ENCODE measurements at regions not wholly inside any gene's neighbourhood (a gene's known extent, or its start where the extent isn't known, plus 50 kb on each side); places are given as distances from the start of the nearest gene placed in this dataset.

DNA sequence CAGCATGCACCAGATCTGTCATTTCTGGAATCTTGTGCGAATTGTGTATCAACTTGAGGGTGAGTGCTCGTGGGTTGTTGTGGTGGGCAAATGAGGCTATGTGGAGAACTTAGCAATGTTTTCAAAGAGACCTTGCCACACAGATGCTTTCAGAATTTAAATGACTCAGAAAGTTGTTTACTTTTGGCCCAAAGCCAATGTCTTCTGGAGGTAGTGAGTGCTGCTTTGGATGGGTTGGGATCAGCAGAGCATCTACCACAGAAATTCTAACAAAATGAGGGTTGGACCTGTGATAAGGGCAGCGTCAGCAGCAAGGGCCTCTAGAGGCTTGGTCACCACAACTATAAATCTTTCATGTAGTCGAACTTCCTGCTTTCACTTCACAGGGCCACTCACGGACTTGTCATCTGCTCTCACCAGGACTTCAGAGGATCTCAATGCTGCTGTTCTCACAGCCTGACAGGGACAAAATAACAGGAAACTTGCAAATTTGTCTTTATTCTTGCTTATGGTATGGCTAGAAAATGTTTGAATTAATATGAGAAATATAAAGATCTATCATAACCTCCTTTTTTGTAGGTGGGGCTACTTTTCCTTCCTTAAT lies 111.4 kb downstream of the DACT1 start:
- TF ChIP-seq, protein P1, sequence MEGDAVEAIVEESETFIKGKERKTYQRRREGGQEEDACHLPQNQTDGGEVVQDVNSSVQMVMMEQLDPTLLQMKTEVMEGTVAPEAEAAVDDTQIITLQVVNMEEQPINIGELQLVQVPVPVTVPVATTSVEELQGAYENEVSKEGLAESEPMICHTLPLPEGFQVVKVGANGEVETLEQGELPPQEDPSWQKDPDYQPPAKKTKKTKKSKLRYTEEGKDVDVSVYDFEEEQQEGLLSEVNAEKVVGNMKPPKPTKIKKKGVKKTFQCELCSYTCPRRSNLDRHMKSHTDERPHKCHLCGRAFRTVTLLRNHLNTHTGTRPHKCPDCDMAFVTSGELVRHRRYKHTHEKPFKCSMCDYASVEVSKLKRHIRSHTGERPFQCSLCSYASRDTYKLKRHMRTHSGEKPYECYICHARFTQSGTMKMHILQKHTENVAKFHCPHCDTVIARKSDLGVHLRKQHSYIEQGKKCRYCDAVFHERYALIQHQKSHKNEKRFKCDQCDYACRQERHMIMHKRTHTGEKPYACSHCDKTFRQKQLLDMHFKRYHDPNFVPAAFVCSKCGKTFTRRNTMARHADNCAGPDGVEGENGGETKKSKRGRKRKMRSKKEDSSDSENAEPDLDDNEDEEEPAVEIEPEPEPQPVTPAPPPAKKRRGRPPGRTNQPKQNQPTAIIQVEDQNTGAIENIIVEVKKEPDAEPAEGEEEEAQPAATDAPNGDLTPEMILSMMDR (IDR thresholded peaks at IDR 0.05; ENCODE audit: low read depth, low read length, poor library complexity, severe bottlenecking): no peak
- no peak for TF ChIP-seq EZH2phosphoT487 (IDR thresholded peaks at IDR 0.05; ENCODE audit: borderline replicate concordance, low read length)

All from DOHH2 (cell line).